ENCODE measurements at regions not wholly inside any gene's neighbourhood (a gene's known extent, or its start where the extent isn't known, plus 50 kb on each side); places are given as distances from the start of the nearest gene placed in this dataset.
A peak's percentile ranks its signal among the peaks of the same experiment; 100 is the strongest.

GRCh38 chr2:81870119-81870518 is 1565.6 kb upstream of the LRRTM1 start:
- Histone ChIP-seq H3K4me1 (ENCODE audit: insufficient read depth) (no peaks in the 10 kb centered on the region), H3K27ac (no peak overlapping the region), H3K27me3 (replicated peaks; ENCODE audit: insufficient read depth) (no peaks in the 10 kb centered on the region), H3F3A (ENCODE audit: insufficient read depth) (no peaks in the 10 kb centered on the region), H3K79me2 (ENCODE audit: insufficient read depth) (no peaks in the 10 kb centered on the region), H3K9ac (no peak overlapping the region), H3K36me3 (ENCODE audit: low read depth) (no peaks in the 10 kb centered on the region), H3K9me3 (ENCODE audit: low read depth) (no peaks in the 10 kb centered on the region), H4K20me1 (ENCODE audit: insufficient read depth) (no peaks in the 10 kb centered on the region), H2AFZ (no peak overlapping the region), H3K9me2 (ENCODE audit: insufficient read depth) (no peaks in the 10 kb centered on the region), H3K4me2 (ENCODE audit: unreplicated experiment) (no peak overlapping the region), H3K4me3 (no peak overlapping the region)
- 19 to 42% methylated on average over 1 of the region's 1 CpG for WGBS, 2 experiments (ENCODE audit: low coverage in 1 of 2, low lambda C conversion rate in 2 of 2, missing lambda C conversion rate in 2 of 2)
- DNase-seq: no peak
- no peak for TF ChIP-seq EZH2phosphoT487 (IDR thresholded peaks at IDR 0.05; ENCODE audit: insufficient read depth, low read depth)
- in situ Hi-C loops (cut with MboI): no loop called here

GRCh38 chr2:81858998-81859397 is 1554.4 kb upstream of the LRRTM1 start:
- no peak for TF ChIP-seq EZH2 (IDR thresholded peaks at IDR 0.05; ENCODE audit: insufficient read depth, poor library complexity, severe bottlenecking)
- TF ChIP-seq EZH2phosphoT487 (IDR thresholded peaks at IDR 0.05; ENCODE audit: insufficient read depth, low read depth): no peak
- H3F3A ChIP-seq (ENCODE audit: insufficient read depth): no peaks in the 10 kb centered on the region
- no peaks in the 10 kb centered on the region for H3K9me3 ChIP-seq (ENCODE audit: low read depth)
- DNase-seq: no peak
- H3K27ac ChIP-seq: no peak overlapping the region
- no peaks in the 10 kb centered on the region for H3K9me2 ChIP-seq (ENCODE audit: insufficient read depth)
- no peak overlapping the region for H3K4me3 ChIP-seq
- H3K36me3 ChIP-seq (ENCODE audit: low read depth): no peaks in the 10 kb centered on the region
- H3K79me2 ChIP-seq (ENCODE audit: insufficient read depth): no peaks in the 10 kb centered on the region
- H2AFZ ChIP-seq: no peak overlapping the region
- no peaks in the 10 kb centered on the region for H3K27me3 ChIP-seq (replicated peaks; ENCODE audit: insufficient read depth)
- no peaks in the 10 kb centered on the region for H3K4me1 ChIP-seq (ENCODE audit: insufficient read depth)
- no peak overlapping the region for H3K9ac ChIP-seq
- H3K4me2 ChIP-seq (ENCODE audit: unreplicated experiment): no peak overlapping the region
- H4K20me1 ChIP-seq (ENCODE audit: insufficient read depth): no peaks in the 10 kb centered on the region
- 25 to 34% methylated on average over 3 of the region's 3 CpGs for WGBS, 2 experiments (ENCODE audit: low coverage in 1 of 2, low lambda C conversion rate in 2 of 2, missing lambda C conversion rate in 2 of 2)
- in situ Hi-C loops (cut with MboI): no loop called here

GRCh38 chr2:81853341-81853740 is 1548.8 kb upstream of the LRRTM1 start:
- WGBS, 2 experiments (ENCODE audit: low coverage in 1 of 2, low lambda C conversion rate in 2 of 2, missing lambda C conversion rate in 2 of 2): 12 to 16% methylated on average over 2 of the region's 2 CpGs
- no peaks in the 10 kb centered on the region for H3K4me1 ChIP-seq (ENCODE audit: insufficient read depth)
- no peaks in the 10 kb centered on the region for H3K9me2 ChIP-seq (ENCODE audit: insufficient read depth)
- H3K9me3 ChIP-seq (ENCODE audit: low read depth): no peaks in the 10 kb centered on the region
- H3K27me3 ChIP-seq (replicated peaks; ENCODE audit: insufficient read depth): no peaks in the 10 kb centered on the region
- TF ChIP-seq EZH2phosphoT487 (IDR thresholded peaks at IDR 0.05; ENCODE audit: insufficient read depth, low read depth) (no peak), EZH2 (IDR thresholded peaks at IDR 0.05; ENCODE audit: insufficient read depth, poor library complexity, severe bottlenecking) (no peak)
- H3K36me3 ChIP-seq (ENCODE audit: low read depth): no peaks in the 10 kb centered on the region
- H3K4me2 ChIP-seq (ENCODE audit: unreplicated experiment): no peak overlapping the region
- H3K4me3 ChIP-seq: no peak overlapping the region
- no peak overlapping the region for H3K9ac ChIP-seq
- H3K79me2 ChIP-seq (ENCODE audit: insufficient read depth): no peaks in the 10 kb centered on the region
- H2AFZ ChIP-seq: no peak overlapping the region
- in situ Hi-C loops (cut with MboI): no loop called here
- H3K27ac ChIP-seq: no peak overlapping the region
- no peaks in the 10 kb centered on the region for H4K20me1 ChIP-seq (ENCODE audit: insufficient read depth)
- H3F3A ChIP-seq (ENCODE audit: insufficient read depth): no peaks in the 10 kb centered on the region
- peak; percentile 1 for DNase-seq

- H3K4me3 ChIP-seq: no peak overlapping the region
- no peak overlapping the region for H2AFZ ChIP-seq
- H3K9ac ChIP-seq: no peak overlapping the region
- H3K36me3 ChIP-seq (ENCODE audit: low read depth): no peaks in the 10 kb centered on the region
- H4K20me1 ChIP-seq (ENCODE audit: insufficient read depth): no peaks in the 10 kb centered on the region
- H3K9me2 ChIP-seq (ENCODE audit: insufficient read depth): no peaks in the 10 kb centered on the region
- H3K27me3 ChIP-seq (replicated peaks; ENCODE audit: insufficient read depth): no peaks in the 10 kb centered on the region
- TF ChIP-seq EZH2phosphoT487 (IDR thresholded peaks at IDR 0.05; ENCODE audit: insufficient read depth, low read depth) (no peak), EZH2 (IDR thresholded peaks at IDR 0.05; ENCODE audit: insufficient read depth, poor library complexity, severe bottlenecking) (no peak)
- DNase-seq: no peak
- no peaks in the 10 kb centered on the region for H3K79me2 ChIP-seq (ENCODE audit: insufficient read depth)
- no peak overlapping the region for H3K27ac ChIP-seq
- H3K4me2 ChIP-seq (ENCODE audit: unreplicated experiment): no peak overlapping the region
- WGBS, 2 experiments (ENCODE audit: low coverage in 1 of 2, low lambda C conversion rate in 2 of 2, missing lambda C conversion rate in 2 of 2): 36 to 46% methylated on average over 2 of the region's 2 CpGs
- H3F3A ChIP-seq (ENCODE audit: insufficient read depth): no peaks in the 10 kb centered on the region
- H3K4me1 ChIP-seq (ENCODE audit: insufficient read depth): no peaks in the 10 kb centered on the region
- in situ Hi-C loops (cut with MboI): no loop called here
- no peaks in the 10 kb centered on the region for H3K9me3 ChIP-seq (ENCODE audit: low read depth)
Observed at GRCh38 chr2:81852651-81853050, 1548.1 kb upstream of the LRRTM1 start.

- no peak for DNase-seq
- no peak overlapping the region for H2AFZ ChIP-seq
- H3F3A ChIP-seq (ENCODE audit: insufficient read depth): no peaks in the 10 kb centered on the region
- H3K36me3 ChIP-seq (ENCODE audit: low read depth): no peaks in the 10 kb centered on the region
- H3K4me1 ChIP-seq (ENCODE audit: insufficient read depth): no peaks in the 10 kb centered on the region
- H3K79me2 ChIP-seq (ENCODE audit: insufficient read depth): no peaks in the 10 kb centered on the region
- no peaks in the 10 kb centered on the region for H3K9me3 ChIP-seq (ENCODE audit: low read depth)
- no peaks in the 10 kb centered on the region for H3K9me2 ChIP-seq (ENCODE audit: insufficient read depth)
- no peak overlapping the region for H3K27ac ChIP-seq
- 15 to 21% methylated on average over 2 of the region's 2 CpGs for whole genome bisulfite sequencing, 2 experiments (ENCODE audit: low coverage in 1 of 2, low lambda C conversion rate in 2 of 2, missing lambda C conversion rate in 2 of 2)
- no peak overlapping the region for H3K9ac ChIP-seq
- in situ Hi-C loops (cut with MboI): no loop called here
- no peaks in the 10 kb centered on the region for H3K27me3 ChIP-seq (replicated peaks; ENCODE audit: insufficient read depth)
- no peaks in the 10 kb centered on the region for H4K20me1 ChIP-seq (ENCODE audit: insufficient read depth)
- H3K4me2 ChIP-seq (ENCODE audit: unreplicated experiment): no peak overlapping the region
- TF ChIP-seq EZH2phosphoT487 (IDR thresholded peaks at IDR 0.05; ENCODE audit: insufficient read depth, low read depth) (no peak), EZH2 (IDR thresholded peaks at IDR 0.05; ENCODE audit: insufficient read depth, poor library complexity, severe bottlenecking) (no peak)
- H3K4me3 ChIP-seq: no peak overlapping the region
Observed at GRCh38 chr2:81839780-81840179, 1535.2 kb upstream of the LRRTM1 start.

All from GM23248 (cell line).